C4-2B (cell line): ENCODE measurements at regions not wholly inside any gene's neighbourhood (a gene's known extent, or its start where the extent isn't known, plus 50 kb on each side); places are given as distances from the start of the nearest gene placed in this dataset.

Experiments used
- CTCF ChIP-seq: fragments of 450-650 bp; conservative IDR thresholded peaks from 2 replicates; pipeline ENCODE4 v1.5.1; 2017; ENCODE audit warnings: mild to moderate bottlenecking
- ZFX ChIP-seq: fragments of 450-650 bp; IDR thresholded peaks from 2 replicates; pipeline ENCODE4 v1.6.1; 2017

GRCh38 chr11:92808022-92808421, 161.4 kb upstream of the MTNR1B start:
- TF ChIP-seq CTCF (no peak), ZFX (no peak)
